ENCODE measurements at regions not wholly inside any gene's neighbourhood (a gene's known extent, or its start where the extent isn't known, plus 50 kb on each side); places are given as distances from the start of the nearest gene placed in this dataset.

DNA sequence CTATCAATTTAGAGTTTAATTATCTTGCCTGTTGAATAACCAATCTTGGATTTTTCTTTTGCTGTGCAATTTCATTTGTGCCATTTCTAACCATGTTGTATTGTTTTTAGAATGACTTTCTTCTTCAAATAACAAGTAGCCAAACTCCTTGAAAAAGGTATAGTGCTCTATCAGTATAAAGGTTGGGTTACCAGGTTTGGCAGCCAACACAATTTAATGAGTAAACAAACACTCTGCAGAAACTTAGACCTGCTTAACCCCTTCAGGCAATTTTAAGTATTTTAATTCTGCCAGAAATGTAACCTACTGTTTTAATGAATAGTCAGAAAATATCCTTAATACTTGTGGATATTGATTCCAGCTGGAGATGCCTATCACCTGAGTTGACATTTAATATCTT, 299.8 kb downstream of the ARL4A start:
- ATAC-seq (no peak), DNase-seq (ENCODE audit: low read depth, low spot score) (no peak)
- TF ChIP-seq CEBPB (IDR thresholded peaks at IDR 0.05; ENCODE audit: low read depth): no peak
- Histone ChIP-seq H3K4me3 (replicated peaks in 1 of 2; ENCODE audit: low read depth in 1 of 2, low read length in 2 of 2) (no peak overlapping the region), H3K36me3 (ENCODE audit: control insufficient read depth in 1 of 2, insufficient read depth in 2 of 2, low read length in 2 of 2) (no peaks in the 10 kb centered on the region), H3K27me3 (ENCODE audit: insufficient read depth, low read length) (no peaks in the 10 kb centered on the region), H3K4me1 (ENCODE audit: control insufficient read depth in 1 of 2, insufficient read depth in 2 of 2, low read length in 2 of 2) (no peaks in the 10 kb centered on the region), H2AFZ (ENCODE audit: low read depth, low read length, poor library complexity, severe bottlenecking) (no peak overlapping the region), H4K20me1 (ENCODE audit: insufficient read depth) (no peaks in the 10 kb centered on the region), H3K9me3 (ENCODE audit: control insufficient read depth in 1 of 2, insufficient read depth in 1 of 2, low read depth in 1 of 2, low read length in 2 of 2) (no peaks in the 10 kb centered on the region), H3K79me2 (ENCODE audit: insufficient read depth, low read length) (no peaks in the 10 kb centered on the region), H3K9ac (ENCODE audit: low read length) (no peak overlapping the region), H3K4me2 (ENCODE audit: low read length) (no peak overlapping the region), H3K9me2 (ENCODE audit: insufficient read depth) (no peaks in the 10 kb centered on the region), H3K27ac (ENCODE audit: low read depth, low read length) (no peak overlapping the region)
- ChIA-PET RAD21 (ENCODE audit: low non-redundant PET in 1 of 2, low total read pairs in 2 of 2, uncharacterized antibody in 2 of 2, unreplicated experiment in 2 of 2) (no interaction called here), POLR2A (no interaction called here), CTCF (no interaction called here)
- intact Hi-C loops (cut with micrococcal nuclease): no loop called here
- BruUV-seq (replicated peaks): no TSS peak

GRCh38 chr7:12990440-12990839, 303.0 kb downstream of the ARL4A start:
- BruUV-seq (replicated peaks): no TSS peak
- DNase-seq (ENCODE audit: low read depth, low spot score) (no peak), ATAC-seq (no peak)
- Histone ChIP-seq H3K79me2 (ENCODE audit: insufficient read depth, low read length) (no peaks in the 10 kb centered on the region), H2AFZ (ENCODE audit: low read depth, low read length, poor library complexity, severe bottlenecking) (no peak overlapping the region), H3K4me3 (replicated peaks in 1 of 2; ENCODE audit: low read depth in 1 of 2, low read length in 2 of 2) (no peak overlapping the region), H3K36me3 (ENCODE audit: control insufficient read depth in 1 of 2, insufficient read depth in 2 of 2, low read length in 2 of 2) (no peaks in the 10 kb centered on the region), H3K27me3 (ENCODE audit: insufficient read depth, low read length) (no peaks in the 10 kb centered on the region), H3K27ac (ENCODE audit: low read depth, low read length) (no peak overlapping the region), H3K4me1 (ENCODE audit: control insufficient read depth in 1 of 2, insufficient read depth in 2 of 2, low read length in 2 of 2) (no peaks in the 10 kb centered on the region), H3K9me2 (ENCODE audit: insufficient read depth) (no peaks in the 10 kb centered on the region), H3K9ac (ENCODE audit: low read length) (no peak overlapping the region), H4K20me1 (ENCODE audit: insufficient read depth) (no peaks in the 10 kb centered on the region), H3K9me3 (ENCODE audit: control insufficient read depth in 1 of 2, insufficient read depth in 1 of 2, low read depth in 1 of 2, low read length in 2 of 2) (no peaks in the 10 kb centered on the region), H3K4me2 (ENCODE audit: low read length) (no peak overlapping the region)
- ChIA-PET RAD21 (ENCODE audit: low non-redundant PET in 1 of 2, low total read pairs in 2 of 2, uncharacterized antibody in 2 of 2, unreplicated experiment in 2 of 2) (no interaction called here), CTCF (no interaction called here), POLR2A (no interaction called here)
- intact Hi-C loops (cut with micrococcal nuclease): no loop called here
- no peak for TF ChIP-seq SP1 (IDR thresholded peaks at IDR 0.05; ENCODE audit: low read depth)

GRCh38 chr7:12993025-12993424, 305.6 kb downstream of the ARL4A start:
- Histone ChIP-seq H2AFZ (ENCODE audit: low read depth, low read length, poor library complexity, severe bottlenecking) (no peak overlapping the region), H3K79me2 (ENCODE audit: insufficient read depth, low read length) (no peaks in the 10 kb centered on the region), H3K27me3 (ENCODE audit: insufficient read depth, low read length) (no peaks in the 10 kb centered on the region), H3K9me3 (ENCODE audit: control insufficient read depth in 1 of 2, insufficient read depth in 1 of 2, low read depth in 1 of 2, low read length in 2 of 2) (no peaks in the 10 kb centered on the region), H3K4me2 (ENCODE audit: low read length) (no peak overlapping the region), H3K9ac (ENCODE audit: low read length) (no peak overlapping the region), H3K36me3 (ENCODE audit: control insufficient read depth in 1 of 2, insufficient read depth in 2 of 2, low read length in 2 of 2) (no peaks in the 10 kb centered on the region), H3K9me2 (ENCODE audit: insufficient read depth) (no peaks in the 10 kb centered on the region), H3K4me3 (replicated peaks in 1 of 2; ENCODE audit: low read depth in 1 of 2, low read length in 2 of 2) (no peak overlapping the region), H3K27ac (ENCODE audit: low read depth, low read length) (no peak overlapping the region), H3K4me1 (ENCODE audit: control insufficient read depth in 1 of 2, insufficient read depth in 2 of 2, low read length in 2 of 2) (no peaks in the 10 kb centered on the region), H4K20me1 (ENCODE audit: insufficient read depth) (no peaks in the 10 kb centered on the region)
- ATAC-seq (no peak), DNase-seq (ENCODE audit: low read depth, low spot score) (no peak)
- CTCF ChIA-PET: no interaction called here
- RAD21 ChIA-PET (ENCODE audit: low non-redundant PET in 1 of 2, low total read pairs in 2 of 2, uncharacterized antibody in 2 of 2, unreplicated experiment in 2 of 2): no interaction called here
- intact Hi-C loops (cut with micrococcal nuclease): no loop called here
- POLR2A ChIA-PET: interaction anchor here (0.6 kb wide), 1 partner anchor 25 kb away, joined by 3 read pairs; no protein-coding TSS in a partner anchor
- TF ChIP-seq RAD21 (IDR thresholded peaks at IDR 0.05; ENCODE audit: low read depth) (no peak), ZNF274 (IDR thresholded peaks at IDR 0.05; ENCODE audit: low read depth, low read length) (no peak), ATF3 (IDR thresholded peaks at IDR 0.05) (no peak)
- TF ChIP-seq, protein P1, sequence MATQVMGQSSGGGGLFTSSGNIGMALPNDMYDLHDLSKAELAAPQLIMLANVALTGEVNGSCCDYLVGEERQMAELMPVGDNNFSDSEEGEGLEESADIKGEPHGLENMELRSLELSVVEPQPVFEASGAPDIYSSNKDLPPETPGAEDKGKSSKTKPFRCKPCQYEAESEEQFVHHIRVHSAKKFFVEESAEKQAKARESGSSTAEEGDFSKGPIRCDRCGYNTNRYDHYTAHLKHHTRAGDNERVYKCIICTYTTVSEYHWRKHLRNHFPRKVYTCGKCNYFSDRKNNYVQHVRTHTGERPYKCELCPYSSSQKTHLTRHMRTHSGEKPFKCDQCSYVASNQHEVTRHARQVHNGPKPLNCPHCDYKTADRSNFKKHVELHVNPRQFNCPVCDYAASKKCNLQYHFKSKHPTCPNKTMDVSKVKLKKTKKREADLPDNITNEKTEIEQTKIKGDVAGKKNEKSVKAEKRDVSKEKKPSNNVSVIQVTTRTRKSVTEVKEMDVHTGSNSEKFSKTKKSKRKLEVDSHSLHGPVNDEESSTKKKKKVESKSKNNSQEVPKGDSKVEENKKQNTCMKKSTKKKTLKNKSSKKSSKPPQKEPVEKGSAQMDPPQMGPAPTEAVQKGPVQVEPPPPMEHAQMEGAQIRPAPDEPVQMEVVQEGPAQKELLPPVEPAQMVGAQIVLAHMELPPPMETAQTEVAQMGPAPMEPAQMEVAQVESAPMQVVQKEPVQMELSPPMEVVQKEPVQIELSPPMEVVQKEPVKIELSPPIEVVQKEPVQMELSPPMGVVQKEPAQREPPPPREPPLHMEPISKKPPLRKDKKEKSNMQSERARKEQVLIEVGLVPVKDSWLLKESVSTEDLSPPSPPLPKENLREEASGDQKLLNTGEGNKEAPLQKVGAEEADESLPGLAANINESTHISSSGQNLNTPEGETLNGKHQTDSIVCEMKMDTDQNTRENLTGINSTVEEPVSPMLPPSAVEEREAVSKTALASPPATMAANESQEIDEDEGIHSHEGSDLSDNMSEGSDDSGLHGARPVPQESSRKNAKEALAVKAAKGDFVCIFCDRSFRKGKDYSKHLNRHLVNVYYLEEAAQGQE (IDR thresholded peaks at IDR 0.05; ENCODE audit: low read depth): no peak
- no TSS peak for BruUV-seq (replicated peaks)

Measured in HCT116 (cell line).